Effector CD8-positive, alpha-beta T cell (primary cell): ENCODE measurements at regions not wholly inside any gene's neighbourhood (a gene's known extent, or its start where the extent isn't known, plus 50 kb on each side); places are given as distances from the start of the nearest gene placed in this dataset.
"Not testable (repeated sequence)": the region's sequence is repeated elsewhere in the genome, so short reads cannot be mapped to it uniquely, and the experiment has no call there.

Experiments
- DNase-seq: peaks from one replicate; lab custom pipeline; 2025; lab: John Stamatoyannopoulos, UW

DNA sequence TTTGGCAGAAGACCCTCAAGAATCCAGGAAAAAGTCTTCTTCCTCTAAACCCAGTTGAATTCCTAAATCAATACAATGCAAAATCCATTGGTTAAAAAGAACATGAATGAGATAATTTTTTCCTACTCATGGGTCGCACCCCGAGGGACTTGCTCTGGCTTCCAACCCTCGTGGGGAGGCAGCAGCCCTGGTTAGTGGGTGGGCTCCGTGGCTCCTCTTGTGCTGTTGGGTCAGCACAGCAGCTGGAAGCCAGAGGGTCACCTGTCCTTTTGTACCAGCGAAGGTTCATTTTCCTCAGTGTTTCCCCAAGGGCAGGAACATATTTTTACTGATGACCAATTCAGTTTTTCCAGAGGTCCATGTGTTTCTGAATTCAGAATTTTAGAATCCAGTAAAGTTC is 120.6 kb upstream of the S1PR3 start:
- no peak for DNase-seq

DNA sequence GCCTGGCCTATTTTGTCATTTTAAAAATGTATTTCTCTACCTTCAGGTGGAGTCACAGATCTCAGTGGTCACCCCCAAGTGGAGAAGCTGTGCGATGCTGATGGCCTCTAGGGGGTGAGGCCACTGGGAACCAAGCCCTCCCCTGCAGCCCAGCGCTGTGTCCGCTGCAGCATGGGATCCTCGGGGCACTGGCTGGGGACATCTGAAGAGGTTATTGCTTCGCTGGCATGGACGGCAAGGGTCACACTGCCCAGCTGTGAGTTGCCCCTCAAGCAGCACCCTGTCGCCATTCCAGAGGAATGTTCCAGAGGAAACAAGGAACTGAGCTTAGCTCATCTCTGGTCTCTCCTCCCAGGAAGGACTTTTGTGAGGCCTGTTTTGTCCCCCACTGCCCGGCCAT is 119.6 kb upstream of the S1PR3 start:
- no peak for DNase-seq

DNA sequence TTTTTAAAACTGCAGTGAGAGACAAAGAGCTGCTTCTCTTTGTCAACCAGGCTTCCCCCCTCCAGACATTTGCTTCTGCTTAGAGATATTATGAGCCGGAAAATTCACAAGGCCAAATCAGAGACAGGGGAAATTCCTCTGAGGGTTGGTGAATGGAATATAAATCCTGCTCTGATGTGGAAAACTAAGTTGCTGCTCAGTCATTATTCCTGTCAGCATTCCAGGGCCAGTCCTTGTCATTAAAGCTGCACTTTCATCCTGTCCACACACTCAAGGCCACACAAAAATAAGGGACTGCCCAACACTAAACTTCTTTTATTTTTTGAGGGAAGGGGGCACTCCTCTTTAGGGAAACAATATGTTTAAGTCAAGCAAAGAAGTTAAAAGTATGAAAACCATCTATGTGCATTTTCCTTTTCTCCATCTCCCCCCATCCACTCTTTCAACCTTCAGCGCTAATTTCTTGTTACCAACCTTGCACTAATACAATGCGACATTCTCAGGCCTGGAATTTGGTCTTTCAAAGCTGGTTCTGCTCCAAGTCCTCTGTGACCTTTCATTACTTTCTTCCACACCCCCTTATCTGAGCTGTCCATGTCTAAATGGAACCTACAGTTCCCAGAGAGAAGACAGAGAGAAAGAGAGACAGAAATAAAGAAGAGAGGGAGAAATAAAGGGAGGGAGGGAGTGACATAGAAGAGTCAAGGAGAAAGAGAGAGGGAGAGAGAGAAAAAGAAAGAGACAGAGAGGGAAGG is 118.9 kb upstream of the S1PR3 start:
- DNase-seq = no peak

DNA sequence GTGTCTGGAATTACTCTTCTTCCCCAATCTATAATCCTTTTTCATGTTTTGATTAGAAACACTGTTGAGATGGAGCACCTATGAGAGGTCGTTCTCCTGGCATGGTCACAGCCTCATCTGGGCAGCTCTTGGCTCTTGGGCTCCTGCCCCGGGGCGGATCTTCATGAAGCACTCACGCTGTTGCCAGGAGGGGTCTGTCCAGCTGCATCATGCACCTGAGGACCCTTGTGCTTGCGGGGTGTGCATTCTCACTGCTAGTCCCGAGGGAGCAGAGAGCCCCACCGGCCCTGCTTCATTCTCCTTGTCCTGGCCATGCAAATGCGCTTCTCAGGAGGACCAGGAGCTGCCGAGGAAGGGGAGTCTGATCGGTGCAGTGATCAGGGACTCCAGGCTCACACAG is 117.6 kb upstream of the S1PR3 start:
- no peak for DNase-seq

DNA sequence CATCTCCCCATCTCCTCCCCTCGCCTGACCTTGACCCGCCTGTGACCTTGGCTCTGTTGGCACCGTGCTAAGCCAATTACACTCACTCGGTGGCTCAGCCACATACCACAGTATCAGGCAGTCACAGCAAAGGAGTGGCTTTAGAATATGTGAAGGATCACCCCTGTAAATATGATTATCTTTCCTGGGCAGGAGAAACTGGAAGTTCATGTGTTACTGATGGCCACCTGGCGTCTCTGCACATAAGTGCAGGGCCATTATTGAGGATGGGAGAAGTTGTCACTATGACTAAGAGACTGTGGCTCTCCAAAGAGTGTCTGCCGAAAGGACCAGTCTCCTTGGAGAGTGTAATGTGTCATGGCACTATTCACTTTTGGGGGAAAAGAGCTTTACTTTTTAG is 116.9 kb upstream of the S1PR3 start:
- no peak for DNase-seq

DNA sequence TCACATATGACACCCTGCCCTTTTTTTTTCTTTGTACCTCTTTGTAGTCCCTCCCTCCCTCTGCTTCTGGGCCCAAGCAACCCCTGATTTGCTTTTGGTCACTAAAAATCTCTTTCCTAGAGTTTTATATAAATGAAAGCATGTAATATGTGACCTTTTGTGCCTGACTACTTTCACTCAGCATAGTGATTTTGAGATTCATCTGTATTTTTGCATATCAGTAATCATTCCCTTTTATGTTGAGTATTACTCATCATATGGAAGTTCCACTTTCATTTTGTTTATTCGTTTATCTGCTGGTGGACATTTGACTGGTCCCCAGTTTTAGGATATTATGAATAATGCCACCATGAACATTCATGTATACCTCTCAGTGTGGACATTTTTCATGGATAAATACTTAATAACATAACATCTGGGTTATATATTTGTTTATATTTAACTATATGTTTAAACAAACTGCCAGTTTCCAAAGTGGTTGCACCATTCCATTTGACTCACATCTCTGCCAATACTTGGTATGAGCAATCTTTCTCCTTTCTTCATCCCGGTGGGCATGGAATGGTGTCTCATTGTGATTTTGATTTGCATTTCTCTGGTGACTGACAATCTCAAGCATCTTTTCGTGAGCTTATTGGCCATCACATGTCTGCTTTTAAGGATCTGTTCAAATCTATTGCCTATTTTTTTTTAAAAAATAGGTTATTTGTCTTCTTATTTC is 115.7 kb upstream of the S1PR3 start:
- DNase-seq = no peak

DNA sequence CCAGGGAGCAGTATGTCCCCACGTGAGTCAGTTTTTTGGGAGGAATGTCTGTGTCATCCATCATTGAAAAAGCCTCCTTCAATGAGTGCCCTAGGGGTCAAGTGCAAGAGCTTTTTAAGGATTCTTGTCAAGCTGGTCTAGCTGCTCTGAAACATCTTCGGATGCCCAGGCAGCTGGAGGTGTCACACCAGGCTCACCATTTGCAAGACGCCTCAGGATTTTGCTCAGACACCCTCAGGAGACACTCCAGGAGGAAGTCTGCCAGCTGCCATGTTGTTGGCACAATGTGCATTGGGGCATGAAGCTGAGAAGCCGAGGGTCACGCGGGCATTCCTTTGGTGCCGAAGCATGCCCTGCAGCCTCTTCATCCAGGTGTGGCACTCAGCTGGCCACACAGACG is 111.1 kb upstream of the S1PR3 start:
- no peak for DNase-seq

DNA sequence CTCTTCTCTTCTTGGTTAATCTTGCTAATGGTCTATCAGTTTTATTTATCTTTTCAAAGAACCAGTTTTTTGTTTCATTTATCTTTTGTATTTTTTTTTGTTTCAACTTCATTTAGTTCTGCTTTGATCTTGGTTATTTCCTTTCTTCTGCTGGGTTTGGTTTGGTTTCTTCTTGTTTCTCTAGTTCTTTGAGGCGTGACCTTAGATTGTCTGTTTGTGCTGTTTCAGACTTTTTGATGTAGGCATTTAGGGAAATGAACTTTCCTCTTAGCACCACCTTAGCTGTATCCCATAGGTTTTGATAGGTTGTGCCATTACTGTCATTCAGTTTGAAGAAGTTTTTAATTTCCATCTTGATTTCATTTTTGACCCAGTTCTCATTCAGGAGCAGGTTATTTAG is 107.0 kb upstream of the S1PR3 start:
- DNase-seq = not testable (repeated sequence)

DNA sequence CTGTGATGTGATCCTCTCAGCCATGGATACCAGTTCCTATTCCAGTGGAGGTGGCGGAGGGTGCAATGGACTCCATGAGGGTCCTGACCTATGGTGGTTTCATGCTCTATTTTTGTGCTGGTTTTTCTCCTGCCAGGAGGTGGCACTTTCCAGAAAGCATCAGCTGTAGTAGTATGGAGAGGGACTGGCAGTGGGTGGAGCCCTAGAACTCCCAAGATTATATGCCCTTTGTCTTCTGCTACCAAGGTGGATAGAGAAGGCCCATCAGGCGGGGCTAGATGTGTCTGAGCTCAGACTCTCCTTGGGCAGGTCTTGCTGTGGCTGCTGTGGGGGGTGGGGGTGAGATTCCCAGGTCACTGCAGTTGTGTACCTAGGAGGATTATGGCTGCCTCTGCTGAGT is 104.5 kb upstream of the S1PR3 start:
- DNase-seq = not testable (repeated sequence)

DNA sequence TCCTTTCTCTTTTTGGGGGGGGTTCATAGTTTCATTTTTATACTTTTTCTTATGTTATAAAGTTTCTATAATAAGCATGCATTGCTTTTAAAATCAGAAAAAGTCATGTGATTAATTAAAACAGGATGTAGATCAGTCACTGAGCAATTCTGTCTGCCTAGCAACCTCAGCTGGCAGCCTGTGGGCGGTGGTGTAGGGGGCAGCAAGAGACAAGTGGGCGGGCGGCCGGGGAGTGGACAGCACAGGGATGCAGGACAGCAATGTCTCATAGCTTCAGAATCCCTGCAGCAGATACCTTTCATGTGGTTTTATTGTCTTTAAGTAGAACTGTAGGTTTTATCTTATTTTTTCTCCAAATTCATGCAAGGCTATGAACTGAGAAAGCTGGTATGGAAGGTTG is 101.9 kb upstream of the S1PR3 start:
- no peak for DNase-seq

DNA sequence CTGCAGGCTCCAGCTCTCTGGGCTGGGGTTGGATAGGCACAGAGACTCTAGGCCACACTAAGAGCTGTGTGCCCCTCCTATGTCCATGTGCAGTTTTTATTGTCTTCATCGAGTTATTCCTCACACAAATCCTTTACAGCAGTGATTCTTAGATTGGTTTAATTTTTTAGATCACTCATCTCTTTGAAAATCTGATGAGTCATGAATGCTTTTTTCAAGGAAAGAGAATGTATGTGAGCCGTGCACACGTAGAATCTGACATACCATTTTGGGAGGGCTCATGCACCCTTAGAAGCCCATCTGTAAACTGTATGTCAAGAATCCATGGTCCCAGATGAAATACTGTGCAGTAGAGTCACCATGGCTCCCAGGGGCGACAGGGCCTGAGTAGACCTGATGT is 100.7 kb upstream of the S1PR3 start:
- DNase-seq = no peak

DNA sequence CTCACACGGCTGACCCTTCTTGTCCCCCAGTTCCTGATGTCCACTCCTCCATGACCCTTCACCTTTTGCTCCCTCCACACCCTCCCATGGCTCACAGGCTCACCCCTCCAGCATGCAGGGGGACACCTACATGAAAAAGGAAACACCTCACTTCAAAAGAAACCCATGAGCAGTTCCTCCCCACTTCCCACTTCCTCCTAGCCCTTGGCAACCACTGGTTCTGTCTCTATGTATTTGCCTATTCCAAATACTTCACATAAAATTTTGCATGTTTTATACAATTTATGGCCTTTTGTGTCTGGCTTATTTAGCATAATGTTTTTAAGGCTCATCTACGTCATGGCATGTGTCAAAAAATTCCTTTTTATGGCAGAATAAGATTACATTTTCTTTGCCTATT is 100.2 kb upstream of the S1PR3 start:
- DNase-seq = no peak

DNA sequence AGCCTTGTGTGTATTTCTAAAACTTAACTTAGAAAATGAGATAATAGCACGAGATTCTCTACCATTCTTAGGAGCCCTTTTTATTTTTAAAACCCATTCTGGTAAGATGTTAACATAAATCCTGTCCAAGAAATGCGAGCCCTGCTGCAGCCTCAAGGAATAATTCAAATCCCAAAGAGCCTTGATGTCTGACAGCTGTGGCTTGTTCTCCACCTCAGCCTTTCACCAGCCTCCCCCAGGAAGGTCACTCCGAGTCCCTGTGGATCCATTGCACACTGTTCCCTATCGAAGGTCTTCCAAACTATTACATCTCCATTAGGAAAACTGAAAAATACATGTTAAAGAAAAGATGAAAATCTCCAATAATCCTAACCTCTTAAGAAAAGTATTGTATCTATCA is 98.5 kb upstream of the S1PR3 start:
- DNase-seq = no peak

DNA sequence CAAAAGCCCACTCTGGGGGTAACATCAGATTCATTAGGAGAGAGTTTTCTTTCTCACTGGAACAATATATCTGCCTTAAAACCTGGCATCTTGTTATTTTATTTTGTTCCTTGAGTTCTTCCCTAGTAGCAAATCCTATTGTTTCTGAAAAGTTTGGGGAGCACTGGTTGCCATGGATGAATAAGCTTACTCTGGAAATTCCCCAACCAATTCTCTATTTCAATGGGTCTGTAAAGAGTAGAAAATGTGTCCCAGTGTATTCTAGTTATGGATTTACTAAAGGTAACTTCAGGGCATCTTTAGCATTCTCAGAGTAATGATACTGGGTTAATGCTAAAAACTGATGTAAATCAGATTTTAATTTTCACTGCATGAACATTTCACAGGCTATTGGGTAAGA is 94.2 kb upstream of the S1PR3 start:
- DNase-seq = no peak

DNA sequence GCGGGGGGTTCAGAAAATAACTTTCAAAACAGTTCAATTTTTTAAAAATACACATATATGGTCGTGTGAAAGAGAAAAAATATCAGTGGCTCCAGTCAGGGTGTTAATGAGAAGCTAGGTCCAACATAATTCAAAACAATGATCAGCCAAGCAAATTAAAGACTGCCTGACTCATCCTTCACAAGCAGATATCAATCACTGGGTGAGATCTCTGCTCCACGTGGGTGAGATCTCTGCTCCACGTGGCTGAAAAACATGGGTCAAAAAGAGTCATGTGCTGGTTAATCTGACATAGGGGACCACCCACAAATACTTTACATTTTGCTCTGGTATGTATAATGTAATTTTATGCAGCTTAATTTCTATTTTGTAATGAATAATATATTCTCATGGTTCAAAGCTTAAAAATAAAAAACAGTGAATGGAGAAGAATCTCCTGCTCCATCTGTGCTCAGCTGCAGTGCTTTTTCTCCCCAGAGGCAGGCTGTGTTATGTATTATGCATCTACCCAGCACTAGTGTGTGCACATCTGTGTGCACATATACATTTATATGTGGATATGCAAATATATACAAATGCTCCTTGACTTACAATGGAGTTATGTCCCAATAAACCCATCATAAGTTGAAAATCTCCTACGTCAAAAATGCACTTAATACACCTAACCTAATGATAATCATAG is 93.1 kb upstream of the S1PR3 start:
- DNase-seq = no peak

DNA sequence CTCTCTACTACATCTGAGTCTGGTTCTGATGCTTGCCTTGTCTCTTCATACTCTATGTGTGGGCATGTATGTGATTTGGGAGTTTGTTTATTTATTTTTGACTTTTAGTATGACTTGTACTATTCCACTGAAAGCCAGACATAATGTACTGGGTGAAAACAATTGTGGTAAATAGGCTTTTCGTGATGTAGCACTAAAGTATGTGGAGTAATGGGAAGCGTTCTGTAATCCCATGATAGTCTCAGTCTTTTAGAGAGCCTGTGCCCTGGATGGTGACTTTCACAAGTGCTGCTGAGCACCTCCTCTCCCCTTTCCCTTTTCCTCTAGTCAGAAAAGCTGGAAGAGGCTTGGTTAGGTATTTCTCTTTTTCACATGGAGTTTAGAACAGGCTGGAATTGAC is 85.8 kb upstream of the S1PR3 start:
- no peak for DNase-seq

DNA sequence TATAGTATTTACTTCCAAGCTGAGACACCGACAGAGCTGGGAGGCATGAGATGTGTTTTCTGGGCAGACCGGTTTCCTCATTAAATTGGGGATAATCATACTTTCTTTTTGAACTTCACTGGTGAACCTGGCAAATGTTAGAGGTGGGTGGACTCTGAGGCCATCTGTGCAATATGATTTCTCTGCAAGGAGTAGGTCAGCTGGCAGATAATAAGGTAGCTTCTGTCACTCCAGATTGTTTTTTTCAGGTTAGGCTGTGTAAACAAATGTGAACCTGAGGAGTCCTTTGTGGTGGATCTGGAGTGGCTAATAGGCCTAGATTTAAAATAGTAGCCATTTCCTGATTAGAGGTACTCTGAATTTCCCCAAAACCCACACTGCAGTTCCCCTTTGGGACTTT is 75.4 kb upstream of the S1PR3 start:
- no peak for DNase-seq

DNA sequence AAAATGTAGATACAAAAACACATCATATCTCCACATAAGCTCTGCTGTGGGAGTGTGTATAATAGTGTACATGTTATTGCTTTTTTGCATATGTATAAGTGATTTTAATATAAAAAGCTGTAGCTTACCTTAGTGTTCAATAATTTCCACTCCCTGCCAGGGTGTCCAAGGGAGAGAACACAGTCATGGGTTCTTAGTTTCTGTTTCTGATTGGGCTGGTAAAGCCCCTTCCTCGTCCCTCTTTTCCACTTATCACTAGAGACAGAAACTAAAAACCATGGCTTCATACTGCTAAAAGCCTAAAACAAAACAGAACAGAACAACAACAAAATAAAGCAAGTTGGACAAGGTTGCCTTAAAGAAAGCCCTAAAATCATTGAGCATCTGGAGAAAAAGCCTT is 74.4 kb upstream of the S1PR3 start:
- no peak for DNase-seq

DNA sequence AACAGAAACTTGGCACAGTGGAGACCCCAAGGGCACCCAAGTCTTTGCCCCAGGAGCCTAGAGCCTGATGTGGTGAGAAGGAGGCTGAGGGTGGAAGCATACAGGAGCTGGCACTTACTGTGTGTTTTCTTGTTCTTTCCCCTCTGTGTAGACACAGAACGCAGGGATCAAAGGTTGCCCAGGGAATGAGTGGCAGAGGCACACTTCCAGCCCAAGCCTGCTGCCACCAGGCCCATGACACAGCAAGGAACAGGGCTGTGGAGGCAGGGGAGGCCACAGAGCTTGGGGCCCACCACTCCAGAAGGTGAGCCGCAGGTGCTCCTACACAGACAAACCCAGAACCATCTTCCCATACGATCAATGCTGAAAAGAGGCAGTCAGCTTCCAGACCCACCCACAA is 73.9 kb upstream of the S1PR3 start:
- DNase-seq = no peak

DNA sequence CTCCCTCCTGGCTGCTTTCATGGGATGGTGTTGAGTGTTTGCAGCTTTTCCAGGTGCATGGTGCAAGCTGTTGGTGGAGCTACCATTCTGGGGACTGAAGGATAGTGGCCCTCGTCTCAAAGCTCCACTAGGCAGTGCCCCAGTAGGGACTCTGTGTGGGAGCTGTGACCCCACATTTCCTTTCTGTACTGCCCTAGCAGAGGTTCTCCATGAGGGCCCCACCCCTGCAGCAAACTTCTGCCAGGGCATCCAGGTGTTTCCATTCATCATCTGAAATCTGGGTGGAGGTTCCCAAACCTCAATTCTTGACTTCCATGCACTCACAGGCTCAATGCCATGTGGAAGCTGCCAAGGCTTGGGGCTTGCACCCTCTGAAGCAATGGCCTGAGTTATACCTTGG is 72.7 kb upstream of the S1PR3 start:
- DNase-seq = not testable (repeated sequence)

DNA sequence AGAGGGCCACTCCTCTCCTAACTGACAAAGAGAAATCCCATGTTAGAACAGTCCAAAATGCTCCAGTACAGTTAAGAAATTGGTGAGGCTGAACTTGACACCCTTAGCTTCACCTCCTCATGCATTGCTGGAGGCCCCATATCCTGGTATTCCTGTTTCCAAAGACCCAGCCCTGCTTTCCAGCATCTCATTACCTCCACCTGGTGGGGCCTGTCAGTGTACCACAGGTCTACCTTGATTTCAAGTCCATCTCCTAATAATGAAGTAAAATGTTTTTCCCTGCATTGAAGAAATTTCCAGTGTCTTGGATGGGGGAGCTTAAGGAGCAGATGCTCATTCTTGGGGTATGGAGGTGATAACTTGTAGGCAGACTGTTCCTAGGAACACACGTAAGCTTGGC is 70.6 kb upstream of the S1PR3 start:
- DNase-seq = no peak

DNA sequence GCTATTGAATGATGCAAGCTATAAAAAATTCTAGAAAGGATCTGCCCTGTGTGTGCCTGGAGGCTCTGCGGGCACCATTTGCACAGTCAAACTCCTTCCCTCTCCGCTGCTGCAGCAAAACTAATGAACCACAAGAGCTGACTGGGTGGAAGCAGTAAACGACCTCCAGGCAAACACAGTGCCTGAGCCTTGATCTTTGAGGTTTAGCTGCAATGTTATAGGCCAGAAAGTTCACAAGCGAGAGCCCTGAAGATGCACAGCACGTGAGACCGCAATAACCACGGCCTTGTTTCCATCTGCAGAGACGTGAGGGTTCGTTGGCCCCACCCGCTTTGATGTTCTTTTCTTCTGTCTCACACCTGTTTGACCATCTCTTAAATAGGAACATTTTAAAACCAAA is 69.2 kb upstream of the S1PR3 start:
- DNase-seq = peak; percentile 10

DNA sequence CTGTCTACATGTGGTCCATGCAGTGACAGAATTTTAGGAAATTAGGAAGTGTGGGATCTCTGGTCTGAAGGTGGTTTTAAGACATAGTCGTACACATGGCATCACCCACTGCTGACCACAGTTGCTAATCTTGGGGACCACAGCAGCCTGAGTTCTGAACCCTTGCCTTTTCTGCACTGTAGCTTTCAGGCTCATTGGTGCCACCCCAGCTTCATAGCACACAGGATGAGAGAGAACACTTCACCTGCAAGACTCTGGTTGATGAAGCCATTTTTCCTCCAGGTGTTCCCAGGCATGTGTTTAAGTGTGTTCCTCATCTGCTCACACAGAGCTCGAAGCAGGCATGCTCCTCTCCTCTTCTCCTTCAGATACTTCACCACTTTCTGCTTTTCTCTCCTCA is 68.2 kb upstream of the S1PR3 start:
- no peak for DNase-seq
